UCSD-AML1 (cell line): ENCODE measurements at regions not wholly inside any gene's neighbourhood (a gene's known extent, or its start where the extent isn't known, plus 50 kb on each side); places are given as distances from the start of the nearest gene placed in this dataset.
"Not testable (repeated sequence)": the region's sequence is repeated elsewhere in the genome, so short reads cannot be mapped to it uniquely, and the experiment has no call there.

Experiments used
- DNase-seq: peaks from one replicate; lab custom pipeline; 2025; ENCODE audit not compliant: unreplicated experiment; lab: John Stamatoyannopoulos, UW

- DNase-seq, result no peak
Observed at GRCh38 chr6:103119056-103119455, 1725.5 kb downstream of the GRIK2 start.

- DNase-seq, result no peak
Observed at GRCh38 chr6:103114582-103114981, 1721.1 kb downstream of the GRIK2 start.

GRCh38 chr6:103113416-103113815 is 1719.9 kb downstream of the GRIK2 start:
- no peak for DNase-seq

GRCh38 chr6:103107985-103108384 is 1714.5 kb downstream of the GRIK2 start:
- no peak for DNase-seq

- no peak for DNase-seq
Observed at GRCh38 chr6:103105686-103106085, 1712.2 kb downstream of the GRIK2 start.

GRCh38 chr6:103101267-103101666 is 1707.8 kb downstream of the GRIK2 start:
- DNase-seq, result no peak

GRCh38 chr6:103092414-103092813 is 1698.9 kb downstream of the GRIK2 start:
- DNase-seq, result not testable (repeated sequence)

- no peak for DNase-seq
Observed at GRCh38 chr6:103085801-103086200, 1692.3 kb downstream of the GRIK2 start.

GRCh38 chr6:103081876-103082630 is 1688.5 kb downstream of the GRIK2 start:
- no peak for DNase-seq

- DNase-seq, result no peak
Observed at GRCh38 chr6:103081126-103081525, 1687.6 kb downstream of the GRIK2 start.

- no peak for DNase-seq
Observed at GRCh38 chr6:103080497-103080896, 1687.0 kb downstream of the GRIK2 start.

- DNase-seq, result no peak
Observed at GRCh38 chr6:103079867-103080266, 1686.4 kb downstream of the GRIK2 start.

- DNase-seq, result no peak
Observed at GRCh38 chr6:103062136-103062535, 1668.6 kb downstream of the GRIK2 start.

- DNase-seq, result no peak
Observed at GRCh38 chr6:103047567-103047966, 1654.1 kb downstream of the GRIK2 start.

GRCh38 chr6:103042336-103042735 is 1648.8 kb downstream of the GRIK2 start:
- DNase-seq, result no peak

GRCh38 chr6:103036846-103037245 is 1643.3 kb downstream of the GRIK2 start:
- DNase-seq, result no peak

- DNase-seq, result no peak
Observed at GRCh38 chr6:103027271-103027931, 1633.9 kb downstream of the GRIK2 start.

GRCh38 chr6:103018426-103018825 is 1624.9 kb downstream of the GRIK2 start:
- no peak for DNase-seq

GRCh38 chr6:103017878-103018277 is 1624.4 kb downstream of the GRIK2 start:
- DNase-seq, result no peak

- no peak for DNase-seq
Observed at GRCh38 chr6:103011605-103012004, 1618.1 kb downstream of the GRIK2 start.

GRCh38 chr6:103002282-103002681 is 1608.8 kb downstream of the GRIK2 start:
- no peak for DNase-seq

GRCh38 chr6:103001724-103002123 is 1608.2 kb downstream of the GRIK2 start:
- no peak for DNase-seq

GRCh38 chr6:103000688-103001087 is 1607.2 kb downstream of the GRIK2 start:
- no peak for DNase-seq
